ENCODE measurements at regions not wholly inside any gene's neighbourhood (a gene's known extent, or its start where the extent isn't known, plus 50 kb on each side); places are given as distances from the start of the nearest gene placed in this dataset.

DNA sequence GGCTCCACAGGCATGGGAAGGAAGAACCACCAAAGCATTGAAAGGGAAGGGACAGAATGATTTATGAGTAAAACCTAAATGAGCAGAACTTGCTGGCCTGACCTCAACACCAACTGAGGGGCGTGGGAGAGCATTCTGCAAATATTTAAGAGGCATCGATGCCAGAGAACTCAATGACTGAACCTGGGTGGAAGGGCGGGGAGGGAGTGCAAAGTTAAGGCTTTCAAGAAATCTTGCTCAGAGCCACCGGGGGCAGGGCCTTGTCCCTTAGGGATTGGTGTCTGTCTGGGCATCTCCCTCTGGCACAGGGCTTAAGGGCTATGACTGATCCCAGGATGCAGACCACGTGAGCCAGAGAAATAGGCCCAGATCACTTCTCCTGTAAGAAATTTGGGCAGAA, 137.1 kb downstream of the ADAMTS15 start:
- peak; percentile 68 for DNase-seq (ENCODE audit: low spot score)

DNA sequence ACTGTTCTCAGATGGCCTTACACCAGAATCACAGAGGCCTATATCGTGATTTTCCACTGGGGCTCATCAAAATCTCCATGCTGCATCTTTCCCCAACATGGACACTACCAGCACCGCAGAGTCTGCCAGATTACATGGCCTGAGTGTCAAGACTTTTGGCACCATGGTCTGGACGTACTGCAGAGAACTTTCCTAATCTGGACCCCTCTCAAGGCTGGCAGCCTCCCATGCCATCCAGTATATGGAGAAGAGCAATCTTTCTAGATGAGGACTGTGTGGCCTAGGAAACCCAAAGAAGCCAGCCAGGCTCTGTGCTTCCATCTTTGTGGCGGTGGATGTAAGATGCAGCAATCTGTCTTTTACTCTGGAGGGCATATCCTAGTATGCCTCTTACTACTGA, 139.2 kb downstream of the ADAMTS15 start:
- no peak for DNase-seq (ENCODE audit: low spot score)

DNA sequence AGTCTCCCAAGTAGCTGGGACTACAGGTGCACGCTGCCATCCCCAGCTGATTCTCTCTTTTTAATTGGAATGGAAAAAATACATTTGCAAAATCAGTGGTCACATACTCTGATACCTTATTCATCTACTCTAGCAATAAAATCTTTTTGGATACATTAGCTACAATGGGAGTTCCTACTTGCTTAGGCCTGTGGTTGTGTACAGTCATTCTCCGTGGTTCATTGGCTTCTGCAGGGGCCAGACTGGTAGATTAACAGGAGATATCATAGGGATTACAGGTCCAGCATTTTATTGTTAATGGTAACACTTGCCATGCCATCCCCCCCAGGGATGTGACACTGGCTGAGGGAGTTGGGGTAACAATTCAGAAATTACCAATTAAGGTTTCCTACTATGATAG, 140.0 kb downstream of the ADAMTS15 start:
- DNase-seq (ENCODE audit: low spot score), result no peak

DNA sequence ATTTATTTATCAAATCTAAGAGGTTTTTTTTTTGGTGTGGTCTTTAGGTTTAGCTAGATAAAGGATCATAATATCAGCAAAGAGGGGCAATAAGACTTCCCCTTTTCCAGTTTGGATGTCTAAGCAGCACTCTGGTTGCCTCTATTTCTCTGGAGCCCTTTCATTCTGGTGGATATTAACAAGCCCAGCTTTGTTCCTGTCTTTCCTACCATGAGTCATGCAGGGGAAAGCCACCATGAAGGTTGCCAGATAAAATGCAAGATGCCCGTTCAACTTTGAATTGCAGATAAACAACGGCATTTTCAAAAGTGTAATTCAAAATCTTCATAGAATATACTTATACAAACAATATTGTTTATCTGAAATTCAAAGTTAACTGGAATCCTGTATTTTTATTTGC, 143.6 kb downstream of the ADAMTS15 start:
- peak; percentile 27 for DNase-seq (ENCODE audit: low spot score)

DNA sequence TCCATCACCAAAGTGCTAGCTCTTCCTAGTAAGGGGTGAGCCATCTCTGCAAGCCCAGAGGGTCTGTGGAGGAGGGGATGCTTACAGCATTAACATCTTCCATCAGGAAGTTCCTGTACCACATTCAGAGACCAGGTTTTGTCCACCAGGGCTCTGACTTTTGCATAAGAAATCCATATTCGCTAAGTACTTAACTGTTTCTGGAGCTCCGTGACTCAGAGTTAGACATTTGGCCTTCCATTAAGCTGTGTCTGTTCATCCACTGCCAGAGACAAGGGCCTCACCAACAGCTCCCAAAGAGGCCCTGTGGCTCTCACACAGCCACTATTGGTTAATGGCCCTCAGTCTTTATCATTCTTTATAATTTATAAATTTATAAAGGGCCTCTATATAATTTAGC, 144.6 kb downstream of the ADAMTS15 start:
- DNase-seq (ENCODE audit: low spot score), result no peak

DNA sequence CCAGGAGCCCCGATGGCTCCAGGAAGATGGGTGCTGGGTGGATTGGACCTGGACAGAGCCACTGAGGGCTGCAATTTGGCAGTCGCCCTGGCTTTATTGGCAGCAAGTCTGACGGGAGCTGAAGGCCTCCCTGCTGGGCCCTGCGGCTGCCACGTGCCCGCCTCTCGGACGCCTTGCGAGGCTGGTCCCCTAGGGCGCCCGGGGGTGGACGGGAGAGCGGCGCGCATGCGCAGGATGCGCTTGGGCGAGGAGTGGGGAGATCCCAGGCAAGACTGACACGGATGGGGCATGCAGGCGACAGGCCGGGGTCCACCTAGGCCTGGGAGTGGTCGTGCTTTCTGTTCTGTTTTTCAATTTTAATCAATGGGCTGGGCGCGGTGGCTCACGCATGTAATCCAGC, 150.0 kb downstream of the ADAMTS15 start:
- DNase-seq (ENCODE audit: low spot score), result no peak

DNA sequence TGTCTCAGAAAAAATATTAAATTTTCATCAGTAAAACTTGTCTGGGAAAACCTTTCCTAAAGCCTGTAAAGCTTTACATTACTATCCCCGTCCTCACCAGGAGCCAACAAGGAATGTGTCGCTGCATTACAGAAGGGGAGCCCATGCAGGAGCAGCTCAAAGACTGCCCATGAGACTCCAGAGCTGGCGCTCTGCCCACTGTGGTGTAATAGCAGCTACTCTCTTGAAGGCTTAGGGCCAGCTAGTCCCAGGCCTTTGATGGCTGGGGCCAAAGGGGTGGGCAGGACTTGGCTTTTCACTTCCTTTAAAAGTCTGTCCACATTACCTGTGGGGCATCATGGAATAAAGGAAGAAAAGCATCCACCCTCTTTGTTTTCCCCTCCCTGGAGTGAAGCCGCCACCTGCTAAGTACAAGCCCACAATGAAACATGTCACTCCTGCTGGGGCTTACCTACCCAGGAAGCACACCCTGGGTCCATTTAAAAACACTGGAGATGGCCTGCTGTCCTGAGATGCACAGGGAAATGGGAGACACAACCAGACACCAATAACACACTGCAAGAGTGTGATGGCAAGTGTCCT, 150.7 kb downstream of the ADAMTS15 start:
- DNase-seq (ENCODE audit: low spot score), result peak; percentile 35

DNA sequence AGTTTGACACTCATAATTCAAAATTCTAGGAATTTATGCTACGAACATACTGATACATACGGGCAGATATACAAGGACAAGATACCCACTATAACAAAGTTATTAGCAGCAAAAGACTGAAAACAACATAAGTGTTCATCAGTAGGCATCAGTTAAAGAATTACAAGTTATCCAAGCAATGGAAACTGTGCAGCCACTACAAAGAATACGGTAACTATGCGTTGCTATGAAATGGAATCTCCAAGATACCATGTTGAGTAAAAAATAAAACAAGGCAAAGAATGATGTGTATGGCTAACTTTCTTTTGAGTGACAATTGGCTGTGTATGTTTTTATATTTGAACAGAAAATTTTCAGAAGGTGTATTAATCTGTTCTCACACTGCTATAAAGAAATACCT, 151.7 kb downstream of the ADAMTS15 start:
- no peak for DNase-seq (ENCODE audit: low spot score)

DNA sequence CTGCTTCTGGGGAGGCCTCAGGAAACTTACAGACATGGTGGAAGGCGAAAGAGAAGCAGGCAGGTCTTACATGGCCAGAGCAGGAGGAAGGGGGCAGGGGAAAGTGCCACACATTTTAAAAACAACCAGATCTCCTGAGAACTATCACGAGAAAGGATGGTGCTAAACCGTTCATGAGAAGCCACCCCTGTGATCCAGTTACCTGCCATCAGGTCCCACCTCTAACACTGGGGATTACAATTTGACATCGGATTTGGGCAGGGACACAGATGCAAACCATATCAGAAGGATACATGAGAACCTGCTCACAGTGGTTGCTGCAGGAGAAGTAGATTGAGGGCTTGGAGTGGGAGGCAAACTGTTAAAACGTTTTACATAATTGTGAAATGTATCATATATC, 152.2 kb downstream of the ADAMTS15 start:
- no peak for DNase-seq (ENCODE audit: low spot score)

DNA sequence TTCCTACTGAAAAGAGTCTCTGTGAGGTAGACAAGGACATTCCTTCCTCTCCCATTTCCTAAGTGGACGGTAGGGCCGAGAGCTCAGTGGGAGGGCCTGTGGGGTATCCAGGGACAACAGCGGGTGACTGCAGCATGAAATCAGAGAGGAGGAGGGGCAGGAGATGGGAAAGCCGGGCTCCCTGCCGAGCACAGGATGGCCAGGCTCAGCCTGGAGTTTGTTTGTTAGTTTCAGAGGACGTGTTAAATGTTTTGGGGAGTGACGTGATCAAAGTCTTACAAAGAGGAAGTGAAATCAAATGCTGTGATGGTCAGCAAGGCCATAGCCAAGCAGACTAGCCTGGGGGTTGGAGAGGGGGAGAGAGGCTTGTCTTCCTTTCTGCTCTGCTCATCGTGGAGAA, 152.7 kb downstream of the ADAMTS15 start:
- DNase-seq (ENCODE audit: low spot score), result peak; percentile 77

DNA sequence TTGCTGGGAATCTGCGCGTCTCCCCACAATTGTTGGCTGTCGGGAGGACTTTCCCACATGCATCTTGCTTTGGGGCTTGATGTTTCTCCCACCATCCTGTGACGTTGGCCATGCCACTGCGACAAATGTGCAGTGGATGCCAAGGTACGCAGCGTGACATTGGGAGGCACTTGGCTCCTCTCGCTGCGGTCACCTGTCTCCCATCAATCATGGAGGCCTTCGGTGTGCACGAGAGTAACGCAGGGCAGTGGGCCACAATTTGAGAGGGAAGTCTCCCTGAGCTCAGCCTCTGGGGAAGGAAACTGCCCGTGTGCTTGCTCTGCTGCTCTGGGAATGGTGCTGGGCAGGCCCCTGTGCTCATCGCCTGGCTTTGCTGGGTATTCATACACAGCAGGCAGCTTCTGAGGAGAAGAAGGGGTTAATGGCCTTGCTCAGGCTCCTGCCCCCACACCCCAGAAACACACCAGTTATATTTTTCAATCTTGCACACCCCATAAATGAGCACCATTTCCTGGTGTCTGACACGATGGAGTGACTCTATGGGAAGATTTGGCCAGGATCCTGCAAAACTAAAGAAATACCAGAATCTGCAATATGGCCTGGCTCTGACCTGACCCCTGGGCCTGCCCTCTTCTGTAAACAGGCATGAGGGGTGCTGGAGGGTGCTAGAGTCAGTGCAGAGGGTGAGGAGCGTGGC, 153.5 kb downstream of the ADAMTS15 start:
- no peak for DNase-seq (ENCODE audit: low spot score)

DNA sequence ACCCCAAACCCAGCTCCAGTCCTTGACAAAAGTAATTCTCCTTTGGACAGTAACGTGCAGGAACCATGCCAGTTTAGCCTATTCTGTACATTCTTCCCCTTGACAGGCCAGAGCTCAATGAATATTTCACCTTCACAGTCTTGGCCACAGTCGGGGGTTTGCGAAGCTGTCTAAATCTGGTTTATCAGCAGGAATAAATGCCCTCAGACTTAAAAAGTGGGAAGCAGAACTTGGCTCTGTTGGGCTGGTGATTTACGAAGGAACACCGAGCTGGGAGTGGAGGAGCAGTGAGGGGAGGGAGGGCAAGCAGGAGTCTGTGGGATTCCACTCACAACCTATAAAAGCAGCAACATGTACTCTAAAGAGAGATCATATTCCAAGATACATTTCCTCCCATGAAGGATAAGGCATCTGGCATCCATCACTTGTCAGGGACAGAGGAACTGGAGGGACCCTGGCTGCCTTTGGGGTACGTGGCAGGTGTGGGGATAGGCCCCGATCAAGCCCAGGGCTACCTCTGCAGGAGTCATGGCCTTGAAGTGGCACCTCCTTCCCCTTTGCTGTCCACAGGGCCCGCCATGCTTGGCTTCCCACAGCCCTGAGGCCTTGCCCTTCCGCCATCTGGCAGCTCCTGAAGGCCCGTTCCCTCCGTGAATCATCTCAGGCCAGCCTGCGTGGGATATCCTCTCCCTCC, 154.3 kb downstream of the ADAMTS15 start:
- DNase-seq (ENCODE audit: low spot score), result no peak

DNA sequence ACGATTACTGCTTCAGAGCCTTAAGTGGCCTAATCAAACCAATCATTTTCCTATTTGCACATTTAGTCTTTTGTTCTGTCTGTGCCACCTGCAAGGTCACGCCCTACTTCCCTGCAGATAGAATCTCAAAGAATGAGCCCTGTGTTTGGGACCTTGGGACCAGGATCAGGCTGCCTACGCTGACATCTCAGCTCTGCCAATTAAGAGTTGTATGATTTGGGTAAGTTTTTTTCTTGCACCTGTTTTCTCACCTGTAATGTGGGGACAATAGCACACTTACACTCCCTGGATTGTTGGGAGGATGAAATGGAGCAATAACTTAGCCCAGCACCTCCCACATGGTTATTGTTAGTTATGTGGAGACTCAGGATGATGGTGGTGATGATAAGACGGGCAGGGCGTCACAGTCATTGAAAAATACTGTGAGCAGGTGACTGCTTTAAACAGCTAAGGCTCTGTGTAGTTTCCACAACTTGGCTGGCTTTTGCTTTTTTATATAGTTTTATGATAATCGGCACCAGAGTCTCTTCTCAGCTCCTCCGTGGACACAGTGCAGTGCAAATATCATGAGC, 155.0 kb downstream of the ADAMTS15 start:
- DNase-seq (ENCODE audit: low spot score), result no peak

DNA sequence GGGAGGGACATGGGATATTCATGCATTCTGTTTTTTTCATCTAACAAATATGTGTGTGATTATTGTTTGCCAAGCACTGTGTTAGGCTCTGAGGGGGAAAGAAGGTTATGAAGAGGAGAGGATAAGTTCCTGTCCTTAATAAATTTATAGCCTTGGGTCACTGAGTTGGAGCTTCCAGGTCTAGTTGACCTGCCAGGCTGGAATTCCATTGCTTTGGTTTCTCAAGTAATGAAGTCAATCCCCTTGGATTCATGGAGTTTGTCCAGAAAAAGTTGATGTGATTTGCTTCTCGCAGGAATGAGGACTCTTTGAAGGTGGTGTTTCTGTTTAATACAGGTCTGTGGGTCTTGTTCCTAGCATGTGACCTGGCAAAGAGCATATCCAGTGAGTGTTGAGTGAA, 156.2 kb downstream of the ADAMTS15 start:
- DNase-seq (ENCODE audit: low spot score), result no peak

DNA sequence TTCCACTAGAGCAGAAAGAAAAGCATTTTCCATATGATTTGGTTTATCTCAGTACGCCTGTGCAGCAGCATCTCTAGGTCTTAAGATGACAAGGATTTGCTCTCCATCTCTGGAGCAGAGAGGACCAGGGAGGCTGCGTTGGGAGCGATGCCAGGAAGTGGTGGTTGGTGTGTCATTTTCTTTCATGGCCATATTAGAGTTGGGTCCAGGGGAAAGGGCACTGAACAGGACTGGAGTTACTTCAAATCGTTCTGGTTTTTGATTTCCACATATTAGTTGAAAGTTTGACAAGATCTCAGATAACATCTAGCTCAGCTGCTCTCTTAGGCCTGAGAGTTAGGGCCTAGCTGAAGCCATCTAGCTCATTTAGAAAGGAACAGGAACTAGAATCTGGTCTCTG, 157.7 kb downstream of the ADAMTS15 start:
- no peak for DNase-seq (ENCODE audit: low spot score)

DNA sequence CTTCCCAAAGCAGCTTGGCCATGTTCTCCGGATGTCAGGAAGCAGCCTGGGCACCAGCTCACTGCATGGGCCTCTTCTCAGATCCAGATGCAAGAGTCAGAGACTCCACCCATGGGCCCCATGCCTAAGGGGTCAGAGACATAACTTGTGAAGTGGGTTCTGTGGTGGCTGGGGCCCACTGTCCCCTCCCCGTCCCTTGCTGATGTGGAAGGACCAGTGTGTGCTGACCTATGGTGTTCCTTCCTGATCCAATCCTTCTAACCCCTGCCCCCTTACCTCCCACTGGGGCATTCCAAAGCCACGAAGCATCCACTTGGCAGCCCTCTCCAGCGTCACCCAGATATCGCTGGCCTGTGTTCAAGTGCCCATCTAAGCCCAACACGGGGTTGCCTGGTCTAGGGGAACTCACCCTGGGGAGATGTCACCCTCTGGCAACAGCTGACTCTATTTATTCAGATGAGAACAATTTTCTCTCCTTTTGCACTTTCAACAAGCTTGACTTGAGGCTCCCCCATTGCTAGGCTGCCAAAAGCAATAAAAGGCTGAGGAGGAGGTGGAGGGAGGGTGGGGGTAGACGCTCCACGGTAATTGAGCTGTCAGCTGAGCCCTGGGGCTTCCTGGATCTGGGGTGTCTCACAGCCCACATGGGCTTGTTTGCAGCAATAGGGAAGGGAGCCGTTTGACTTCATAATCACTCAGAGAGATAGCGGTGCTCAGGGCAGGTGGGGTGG, 158.5 kb downstream of the ADAMTS15 start:
- peak; percentile 30 for DNase-seq (ENCODE audit: low spot score)

DNA sequence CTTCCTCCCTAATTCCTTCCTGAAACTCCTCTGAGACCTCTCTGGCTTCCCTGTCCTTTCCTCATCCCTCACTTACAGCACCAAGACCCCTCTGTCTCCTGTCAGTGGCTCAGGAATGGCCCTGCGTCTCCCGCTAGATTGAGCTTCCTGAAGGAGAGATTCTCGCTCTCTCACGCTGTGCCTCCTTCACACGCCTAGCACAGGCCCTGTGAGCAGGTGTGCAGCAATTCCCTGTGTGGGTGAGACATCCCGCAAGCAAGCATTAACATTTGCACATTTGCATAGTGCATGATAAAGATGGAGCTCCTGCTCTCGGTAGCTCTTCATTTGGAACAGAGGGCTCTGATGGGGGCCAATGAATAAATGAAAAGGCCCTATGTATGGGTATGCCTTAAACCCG, 159.8 kb downstream of the ADAMTS15 start:
- no peak for DNase-seq (ENCODE audit: low spot score)

DNA sequence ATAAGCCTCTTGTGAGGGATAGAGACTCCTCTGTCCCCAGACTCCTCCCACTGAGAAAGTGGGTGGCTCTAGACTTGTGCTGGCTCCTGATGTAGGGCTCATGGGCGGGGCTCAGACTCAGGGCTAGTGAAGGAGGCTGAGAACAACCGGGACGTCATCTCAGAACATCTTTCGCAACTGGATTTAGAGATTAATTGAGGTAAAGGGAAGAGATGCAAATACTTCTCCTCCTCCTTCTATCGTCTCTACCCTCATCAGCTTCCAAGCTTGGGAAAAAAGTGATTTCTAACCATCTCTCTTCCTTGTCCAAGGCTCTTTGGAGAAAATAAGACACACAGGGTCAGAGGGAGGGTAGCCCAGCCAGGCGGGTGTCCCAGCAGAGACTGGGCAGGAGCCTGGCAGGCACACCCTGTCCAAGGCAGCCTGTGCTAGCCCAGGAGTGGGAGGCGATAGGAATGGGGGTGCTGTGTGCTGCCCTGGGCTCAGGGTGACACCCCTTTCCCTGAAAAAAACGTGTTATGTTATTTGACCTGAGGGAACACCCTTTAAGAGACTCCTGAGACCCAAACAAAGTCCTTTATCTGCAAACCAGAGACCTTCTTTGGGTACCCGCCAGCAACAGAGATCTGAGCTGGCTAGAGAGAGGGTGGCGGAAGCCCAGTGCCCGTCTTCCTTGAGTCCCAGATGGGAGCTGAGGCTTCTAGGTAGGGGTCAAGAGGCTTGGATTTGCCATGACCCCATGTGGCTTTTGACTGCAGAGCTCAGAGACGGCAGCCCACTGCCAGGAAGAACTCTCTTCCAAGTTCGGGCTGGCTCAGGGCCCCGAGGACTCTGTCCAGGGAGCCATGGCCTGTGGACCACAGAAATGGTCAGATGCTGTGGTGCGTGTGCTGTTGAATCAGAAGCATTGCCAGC, 160.9 kb downstream of the ADAMTS15 start:
- peak; percentile 72 for DNase-seq (ENCODE audit: low spot score)

DNA sequence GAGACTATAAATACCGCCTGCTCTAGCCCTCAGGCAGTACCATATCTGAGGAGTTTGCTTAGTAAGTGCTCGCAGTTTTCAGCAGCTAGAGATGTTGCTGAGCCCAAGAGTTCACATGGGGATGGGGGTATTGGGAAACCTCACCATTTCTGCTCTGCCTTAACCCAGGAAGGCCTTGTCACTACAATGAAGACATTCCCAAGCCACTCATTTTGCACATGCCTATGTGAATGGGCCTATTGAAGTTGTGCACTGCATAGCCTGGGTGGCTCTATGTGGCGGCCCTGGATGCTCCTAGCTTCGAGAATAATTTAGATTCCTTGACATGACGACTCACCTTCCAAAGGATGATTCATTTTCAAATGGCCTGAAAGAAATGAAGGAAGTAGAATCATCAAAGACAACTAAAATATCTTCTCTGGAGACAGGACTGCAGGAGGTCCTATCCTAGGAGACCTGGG, 163.4 kb downstream of the ADAMTS15 start:
- peak; percentile 86 for DNase-seq (ENCODE audit: low spot score)

DNA sequence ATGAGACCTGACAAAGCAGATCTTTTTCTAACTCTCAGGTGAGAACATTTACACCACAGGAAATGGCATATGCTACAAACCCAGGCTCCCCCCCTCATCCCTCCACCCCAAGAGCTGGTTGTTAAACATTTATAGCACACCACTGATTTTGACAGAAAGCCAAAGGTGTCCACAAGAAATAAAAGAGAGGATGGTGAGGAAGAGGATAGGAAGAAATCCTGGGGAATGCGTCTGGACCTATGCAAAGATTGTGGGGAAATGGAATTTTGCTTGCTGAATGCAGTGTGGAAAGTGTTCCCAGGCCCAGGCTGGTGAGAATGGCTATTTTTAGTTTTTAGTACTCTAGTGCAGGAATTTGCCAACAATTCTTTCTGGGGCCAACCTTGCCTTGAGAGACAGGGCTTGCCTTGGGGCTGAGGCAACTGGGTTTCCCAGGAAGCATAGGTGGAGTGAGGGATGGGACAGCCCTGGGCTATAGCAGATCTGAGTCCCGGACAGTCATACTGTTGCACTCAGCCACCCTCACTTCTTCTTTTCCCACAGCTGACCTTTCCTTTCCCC, 163.9 kb downstream of the ADAMTS15 start:
- DNase-seq (ENCODE audit: low spot score), result peak; percentile 74

DNA sequence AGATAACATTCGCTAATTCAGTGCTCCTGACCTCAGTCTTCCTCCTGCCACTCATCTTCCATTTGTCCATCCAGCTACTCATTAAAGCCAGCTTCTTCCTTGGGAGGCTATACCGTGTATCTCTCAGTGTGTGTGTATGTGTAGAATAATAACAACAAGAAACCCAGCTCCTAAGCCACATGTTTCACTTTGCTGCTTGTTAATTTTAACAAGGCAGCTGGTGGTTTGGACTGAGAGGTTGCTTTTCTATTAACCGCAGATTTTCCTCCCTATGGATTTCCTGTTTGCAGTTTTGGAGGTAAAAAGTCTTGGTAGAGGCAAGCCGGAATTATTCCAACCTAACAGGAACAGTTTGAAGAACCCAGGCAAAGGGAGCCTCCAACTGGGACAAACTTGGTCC, 165.0 kb downstream of the ADAMTS15 start:
- DNase-seq (ENCODE audit: low spot score), result no peak
